ENCODE measurements at regions not wholly inside any gene's neighbourhood (a gene's known extent, or its start where the extent isn't known, plus 50 kb on each side); places are given as distances from the start of the nearest gene placed in this dataset.

- H2AFZ ChIP-seq (ENCODE audit: low read depth, low read length, poor library complexity, severe bottlenecking): no peak overlapping the region
Observed at GRCh38 chr7:34365011-34365410, 293.0 kb upstream of the NPSR1 start.

More at GRCh38 chr7:34365011-34365410, 293.0 kb upstream of the NPSR1 start:
- no peak overlapping the region for H3K4me2 ChIP-seq (ENCODE audit: low read length)
- ChIA-PET RAD21 (ENCODE audit: low non-redundant PET in 1 of 2, low total read pairs in 2 of 2, uncharacterized antibody in 2 of 2, unreplicated experiment in 2 of 2) (no interaction called here), CTCF (no interaction called here), POLR2A (no interaction called here)
- H3K27ac ChIP-seq (ENCODE audit: low read depth, low read length): no peak overlapping the region
- ATAC-seq (no peak), DNase-seq (ENCODE audit: low read depth, low spot score) (no peak)
- intact Hi-C loops (cut with micrococcal nuclease): no loop called here
- H3K9ac ChIP-seq (ENCODE audit: low read length): no peak overlapping the region
- no peaks in the 10 kb centered on the region for H3K36me3 ChIP-seq (ENCODE audit: control insufficient read depth in 1 of 2, insufficient read depth in 2 of 2, low read length in 2 of 2)
- BruUV-seq (replicated peaks): no TSS peak
- H4K20me1 ChIP-seq (ENCODE audit: insufficient read depth): no peaks in the 10 kb centered on the region
- no peak overlapping the region for H3K4me3 ChIP-seq (replicated peaks in 1 of 2; ENCODE audit: low read depth in 1 of 2, low read length in 2 of 2)
- no peaks in the 10 kb centered on the region for H3K9me3 ChIP-seq (ENCODE audit: control insufficient read depth in 1 of 2, insufficient read depth in 1 of 2, low read depth in 1 of 2, low read length in 2 of 2)
- no peaks in the 10 kb centered on the region for H3K9me2 ChIP-seq (ENCODE audit: insufficient read depth)
- no peaks in the 10 kb centered on the region for H3K79me2 ChIP-seq (ENCODE audit: insufficient read depth, low read length)
- no peaks in the 10 kb centered on the region for H3K4me1 ChIP-seq (ENCODE audit: control insufficient read depth in 1 of 2, insufficient read depth in 2 of 2, low read length in 2 of 2)
- no peak for TF ChIP-seq CTCF (IDR thresholded peaks at IDR 0.05 in 2 of 3, conservative IDR thresholded peaks at IDR 0.05 in 1 of 3; ENCODE audit: borderline replicate concordance in 1 of 3, insufficient read depth in 1 of 3, low read depth in 2 of 3, low read length in 2 of 3)
- no peak for TF ChIP-seq JUND (IDR thresholded peaks at IDR 0.05)
- TF ChIP-seq EGR1 (IDR thresholded peaks at IDR 0.05; ENCODE audit: low read depth): no peak
- no peak for TF ChIP-seq ZBTB33 (IDR thresholded peaks at IDR 0.05; ENCODE audit: extremely low read depth, insufficient replicate concordance, low read length)
- TF ChIP-seq YY1 (IDR thresholded peaks at IDR 0.05; ENCODE audit: extremely low read depth, insufficient replicate concordance, low read depth, low read length): no peak
- no peak for TF ChIP-seq POLR2A (IDR thresholded peaks at IDR 0.05; ENCODE audit: borderline replicate concordance, extremely low read depth, insufficient read depth, insufficient read length)
- TF ChIP-seq MAX (IDR thresholded peaks at IDR 0.05): no peak
- no peak for TF ChIP-seq SIN3A (IDR thresholded peaks at IDR 0.05; ENCODE audit: low read depth)
- no peak for TF ChIP-seq REST (IDR thresholded peaks at IDR 0.05; ENCODE audit: low read depth)
- no peaks in the 10 kb centered on the region for H3K27me3 ChIP-seq (ENCODE audit: insufficient read depth, low read length)
